IPS DF 4.7 (cell line): ENCODE measurements at regions not wholly inside any gene's neighbourhood (a gene's known extent, or its start where the extent isn't known, plus 50 kb on each side); places are given as distances from the start of the nearest gene placed in this dataset.

Source experiments
- DNase-seq: peaks from one replicate; pipeline ENCODE4 v3.0.0-alpha.2; 2013; ENCODE audit warnings: low spot score; ENCODE audit errors: extremely low read depth

GRCh38 chr7:118298771-118299170 is 74.3 kb downstream of the ANKRD7 start:
- no peak for DNase-seq

DNA sequence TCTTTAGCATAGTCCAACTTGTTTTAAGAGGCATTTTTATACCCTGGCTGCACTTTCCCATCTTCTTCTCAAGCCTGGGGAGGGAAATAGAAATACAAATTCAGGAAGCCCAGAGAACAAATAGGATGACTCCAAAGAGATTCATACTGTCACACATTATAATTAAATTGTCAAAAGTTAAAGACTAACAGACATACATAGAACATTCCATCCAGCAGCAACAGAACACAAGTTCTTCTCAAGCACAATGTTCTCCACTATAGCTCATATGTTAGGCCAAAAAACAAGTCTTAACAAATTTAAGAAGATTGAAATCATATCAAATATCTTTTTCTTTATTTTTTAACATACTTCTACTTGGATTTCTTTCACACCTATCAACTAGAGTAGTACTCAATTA is 75.7 kb downstream of the ANKRD7 start:
- DNase-seq = no peak

- DNase-seq = no peak
These were observed 79.6 kb downstream of the ANKRD7 start for GRCh38 chr7:118304100-118304499.

- no peak for DNase-seq
These were observed 81.2 kb downstream of the ANKRD7 start for GRCh38 chr7:118305671-118306070.

DNA sequence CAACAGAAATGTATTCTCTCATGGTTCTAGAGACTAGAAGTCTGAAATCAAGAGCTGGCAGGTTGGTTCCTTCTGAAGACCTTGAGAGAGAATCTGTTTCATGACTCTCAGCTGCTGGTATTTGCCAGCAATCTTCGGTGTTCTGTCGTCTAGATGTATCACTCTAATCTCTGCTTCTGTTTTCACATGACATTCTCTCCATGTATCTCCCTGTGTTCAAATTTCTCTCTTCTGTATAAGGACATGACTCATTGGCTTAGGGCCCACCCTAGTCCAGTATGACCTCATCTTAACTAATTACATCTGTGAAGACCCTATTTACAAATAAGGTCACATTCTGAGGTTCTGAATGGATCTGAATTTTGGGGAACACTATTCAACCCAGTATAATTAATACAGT is 82.3 kb downstream of the ANKRD7 start:
- no peak for DNase-seq

- no peak for DNase-seq
These were observed 86.8 kb downstream of the ANKRD7 start for GRCh38 chr7:118311121-118311836.

DNA sequence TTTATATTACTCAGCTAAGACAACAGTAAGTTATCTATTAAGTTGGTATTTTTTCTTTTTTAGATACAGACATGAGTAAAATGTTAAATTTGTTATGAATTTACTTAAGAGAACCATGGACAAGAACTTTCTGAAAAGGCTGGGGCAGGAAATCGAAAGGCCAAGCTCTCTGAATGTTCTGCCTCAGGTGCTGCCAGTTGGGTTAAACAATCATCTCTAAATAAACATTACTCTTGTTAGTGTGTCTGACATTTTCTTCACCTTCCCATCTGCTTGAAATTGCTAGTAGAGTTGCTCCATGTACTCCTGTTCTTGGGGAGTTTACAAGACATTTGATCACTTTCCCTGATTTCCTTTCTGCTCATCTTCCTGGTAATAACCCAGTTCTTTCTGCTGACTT is 87.5 kb downstream of the ANKRD7 start:
- DNase-seq = no peak

DNA sequence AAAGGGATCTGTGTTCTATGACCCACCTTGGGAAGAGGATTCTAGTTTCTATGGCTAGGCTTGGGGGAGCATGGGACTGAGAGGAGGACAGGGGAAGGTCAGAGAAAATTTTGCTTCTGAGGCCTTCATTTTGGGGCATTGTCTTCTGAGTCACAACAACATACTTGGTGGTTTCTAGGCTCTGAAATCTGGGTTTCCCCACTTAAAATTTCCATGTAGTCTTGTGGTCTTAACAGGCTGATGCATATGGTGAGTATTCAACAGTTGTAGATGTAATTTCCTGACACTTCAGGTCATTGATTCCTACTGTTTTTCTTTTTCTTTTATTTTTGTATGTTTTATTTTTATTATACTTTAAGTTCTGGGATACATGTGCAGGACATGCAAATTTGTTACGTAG is 88.5 kb downstream of the ANKRD7 start:
- no peak for DNase-seq

GRCh38 chr7:118324790-118325449 is 100.4 kb downstream of the ANKRD7 start:
- no peak for DNase-seq

DNA sequence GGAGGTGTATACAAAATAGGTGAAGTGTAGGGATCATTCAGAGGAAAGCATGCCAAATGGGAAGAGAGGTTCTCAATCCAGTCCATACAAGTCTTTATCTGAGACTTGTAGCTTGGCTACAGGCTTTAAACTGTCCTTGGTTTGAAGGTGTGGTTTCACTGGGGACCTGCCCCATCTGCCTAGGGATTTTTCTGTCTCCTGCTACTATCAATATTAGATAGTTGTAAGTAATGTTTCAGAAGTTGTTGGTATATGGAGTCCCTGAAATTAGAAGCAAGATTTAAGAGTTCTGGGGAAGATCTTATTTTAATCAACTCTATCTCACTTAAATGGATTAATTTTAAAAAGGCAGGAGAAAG is 100.9 kb downstream of the ANKRD7 start:
- DNase-seq = no peak

DNA sequence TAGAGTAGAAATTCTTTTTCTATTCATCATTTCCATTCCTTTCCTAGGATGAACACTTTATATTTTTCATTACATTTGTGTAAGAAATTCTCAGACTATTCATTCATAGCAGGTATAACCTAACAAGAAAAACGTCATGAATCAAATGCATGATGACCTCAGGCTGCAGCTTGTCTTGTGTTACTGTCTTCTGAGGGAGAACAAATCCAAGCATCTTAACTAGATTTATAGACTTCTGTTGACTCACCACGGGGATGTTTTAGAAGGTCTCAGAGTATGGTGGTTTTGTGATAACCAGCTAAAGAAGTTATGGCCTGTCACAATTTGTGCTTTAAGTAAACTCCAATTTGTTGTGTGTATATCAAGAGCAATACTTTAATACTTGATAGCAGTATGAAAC is 102.7 kb downstream of the ANKRD7 start:
- no peak for DNase-seq

GRCh38 chr7:118328505-118329211 is 104.2 kb downstream of the ANKRD7 start:
- DNase-seq = no peak

DNA sequence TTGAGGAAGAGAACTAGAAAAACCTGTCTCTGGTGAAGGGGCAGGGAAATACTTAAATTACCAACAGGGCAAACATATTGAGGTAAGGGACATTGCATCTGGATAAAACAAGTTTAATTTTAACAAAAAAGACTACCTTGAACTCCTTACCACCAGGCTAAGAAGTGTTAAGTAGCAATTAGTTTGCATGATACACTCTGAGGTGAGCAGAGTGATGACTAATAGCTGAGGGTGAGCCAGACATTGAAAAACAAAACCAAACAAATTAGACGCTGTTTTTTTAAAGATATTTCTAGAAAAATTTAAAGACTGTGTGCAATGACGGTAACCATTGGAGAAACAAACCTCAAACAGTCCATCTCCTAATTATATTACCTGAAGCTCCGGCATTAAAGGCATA is 105.9 kb downstream of the ANKRD7 start:
- no peak for DNase-seq

DNA sequence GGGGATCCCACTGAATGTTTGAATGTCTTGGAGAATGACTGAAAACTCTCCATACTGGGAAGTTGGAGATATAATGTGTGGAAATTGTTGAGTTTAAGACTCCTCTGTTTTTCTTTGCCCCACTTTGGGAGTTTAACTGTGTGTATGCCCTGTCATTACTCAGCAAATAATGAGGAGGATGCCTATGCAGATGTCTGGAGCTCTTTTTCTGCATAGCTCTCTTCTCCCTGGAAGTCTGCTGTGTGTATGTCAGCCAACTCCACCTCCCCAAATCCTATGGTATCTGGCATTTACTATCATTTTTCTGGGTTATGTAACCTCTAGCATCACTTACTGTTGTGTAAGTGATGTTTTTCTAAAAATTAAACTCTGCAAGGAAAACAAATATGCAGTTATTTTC is 122.2 kb downstream of the ANKRD7 start:
- DNase-seq = no peak

GRCh38 chr7:118349604-118350003 is 125.1 kb downstream of the ANKRD7 start:
- DNase-seq = no peak

DNA sequence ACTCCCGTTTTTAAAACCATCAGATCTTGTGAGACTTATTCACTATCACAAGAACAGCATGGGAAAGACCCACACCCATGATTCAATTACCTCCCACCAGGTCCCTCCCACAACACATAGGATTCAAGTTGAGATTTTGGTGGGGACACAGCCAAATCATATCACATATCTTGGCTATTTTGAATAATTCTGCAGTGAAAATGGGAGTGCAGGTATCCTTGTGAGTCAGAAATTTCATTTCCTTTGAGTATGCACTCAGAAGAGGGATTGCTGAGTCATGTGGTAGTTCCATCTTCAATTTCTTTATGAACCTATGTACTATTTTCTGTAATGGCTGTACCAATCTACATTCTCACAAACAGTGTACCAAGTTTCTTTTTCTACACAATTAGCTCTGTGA is 125.8 kb downstream of the ANKRD7 start:
- DNase-seq = no peak

GRCh38 chr7:118352867-118353453 is 128.5 kb downstream of the ANKRD7 start:
- DNase-seq = no peak

DNA sequence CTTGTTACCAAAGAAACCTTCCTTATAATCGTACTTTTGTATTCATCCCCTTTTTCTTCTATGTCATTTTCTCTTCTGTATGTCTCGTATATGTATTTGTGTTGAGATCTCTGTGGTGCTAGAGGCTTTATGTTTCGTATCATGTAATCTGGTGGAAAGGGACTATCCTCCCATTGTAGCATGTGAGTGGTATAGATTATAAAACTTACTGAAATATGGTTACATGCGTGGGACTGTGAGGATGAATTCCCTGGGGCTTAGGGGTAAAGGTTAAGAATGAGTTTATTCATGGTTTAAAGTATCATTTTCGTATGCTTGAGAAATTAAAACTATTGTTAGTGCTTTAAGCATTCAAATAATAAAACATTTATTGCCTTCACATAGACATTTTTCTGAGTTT is 141.9 kb downstream of the ANKRD7 start:
- no peak for DNase-seq

DNA sequence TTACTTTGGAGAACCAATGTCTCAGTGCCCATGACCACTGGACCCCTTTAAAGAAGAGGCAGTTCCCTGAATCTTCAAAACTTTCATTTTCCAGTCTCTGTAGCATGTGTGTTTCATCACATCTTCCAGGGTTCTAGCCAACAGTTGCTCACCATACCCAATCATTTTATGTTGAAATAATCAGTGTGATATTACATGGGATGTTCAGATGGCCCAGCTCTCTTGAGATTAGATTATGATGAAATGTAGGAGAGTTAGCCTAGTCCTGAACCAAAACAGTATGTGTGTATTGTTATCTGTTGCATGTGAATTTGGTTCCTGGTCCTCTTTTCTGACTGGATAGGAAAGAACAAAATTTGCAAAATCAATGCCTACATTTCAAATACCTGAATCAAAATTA is 144.5 kb downstream of the ANKRD7 start:
- DNase-seq = no peak

GRCh38 chr7:118369987-118370386 is 145.5 kb downstream of the ANKRD7 start:
- no peak for DNase-seq

GRCh38 chr7:118372530-118372929 is 148.0 kb downstream of the ANKRD7 start:
- DNase-seq = no peak

GRCh38 chr7:118389629-118390028 is 165.1 kb downstream of the ANKRD7 start:
- DNase-seq = no peak
